ENCODE measurements at regions not wholly inside any gene's neighbourhood (a gene's known extent, or its start where the extent isn't known, plus 50 kb on each side); places are given as distances from the start of the nearest gene placed in this dataset.

DNA sequence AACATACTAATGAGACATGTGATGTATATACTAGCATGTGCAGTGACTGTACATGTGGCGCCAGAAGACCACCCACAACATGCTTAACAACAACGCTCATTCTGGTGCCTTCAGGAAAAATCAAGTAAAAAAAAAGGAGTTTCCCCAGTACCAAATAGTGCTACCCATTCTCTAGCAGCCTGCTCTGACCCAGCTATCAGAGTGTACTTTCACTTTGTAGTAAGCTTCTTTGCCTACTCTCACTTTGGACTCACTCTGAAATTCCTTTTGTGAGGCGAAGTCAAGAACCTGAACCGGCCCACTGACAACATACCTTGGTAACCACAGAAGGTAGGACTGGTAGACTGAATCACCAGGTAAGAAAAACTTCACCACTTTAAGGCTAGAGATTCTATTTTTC is 1100.0 kb downstream of the GRIK2 start:
- no peaks in the 10 kb centered on the region for H3K9me3 ChIP-seq (ENCODE audit: control insufficient read depth in 4 of 4, low read length in 3 of 4)
- no peaks in the 10 kb centered on the region for H3K36me3 ChIP-seq (ENCODE audit: control insufficient read depth in 4 of 4, insufficient read depth in 3 of 4, low read depth in 1 of 4, low read length in 3 of 4)
- H3K27ac ChIP-seq (ENCODE audit: low read depth in 1 of 2, low read length in 2 of 2), result no peak overlapping the region
- 91% methylated on average over 4 of the region's 4 CpGs for WGBS
- H3K9ac ChIP-seq (ENCODE audit: low read depth in 1 of 2, low read length in 2 of 2), result no peak overlapping the region
- DNase-seq (ENCODE audit: low spot score), result no peak
- no peak overlapping the region for H3K4me3 ChIP-seq (ENCODE audit: low read depth in 1 of 3, low read length in 3 of 3)
- H3K27me3 ChIP-seq (ENCODE audit: control insufficient read depth in 4 of 4, insufficient read depth in 4 of 4, low read length in 3 of 4), result no peaks in the 10 kb centered on the region
- no peaks in the 10 kb centered on the region for H3K4me1 ChIP-seq (ENCODE audit: control insufficient read depth in 4 of 4, insufficient read depth in 4 of 4, low read length in 3 of 4)
- TF ChIP-seq RXRA (IDR thresholded peaks at IDR 0.05), result no peak
- TF ChIP-seq, protein P1, sequence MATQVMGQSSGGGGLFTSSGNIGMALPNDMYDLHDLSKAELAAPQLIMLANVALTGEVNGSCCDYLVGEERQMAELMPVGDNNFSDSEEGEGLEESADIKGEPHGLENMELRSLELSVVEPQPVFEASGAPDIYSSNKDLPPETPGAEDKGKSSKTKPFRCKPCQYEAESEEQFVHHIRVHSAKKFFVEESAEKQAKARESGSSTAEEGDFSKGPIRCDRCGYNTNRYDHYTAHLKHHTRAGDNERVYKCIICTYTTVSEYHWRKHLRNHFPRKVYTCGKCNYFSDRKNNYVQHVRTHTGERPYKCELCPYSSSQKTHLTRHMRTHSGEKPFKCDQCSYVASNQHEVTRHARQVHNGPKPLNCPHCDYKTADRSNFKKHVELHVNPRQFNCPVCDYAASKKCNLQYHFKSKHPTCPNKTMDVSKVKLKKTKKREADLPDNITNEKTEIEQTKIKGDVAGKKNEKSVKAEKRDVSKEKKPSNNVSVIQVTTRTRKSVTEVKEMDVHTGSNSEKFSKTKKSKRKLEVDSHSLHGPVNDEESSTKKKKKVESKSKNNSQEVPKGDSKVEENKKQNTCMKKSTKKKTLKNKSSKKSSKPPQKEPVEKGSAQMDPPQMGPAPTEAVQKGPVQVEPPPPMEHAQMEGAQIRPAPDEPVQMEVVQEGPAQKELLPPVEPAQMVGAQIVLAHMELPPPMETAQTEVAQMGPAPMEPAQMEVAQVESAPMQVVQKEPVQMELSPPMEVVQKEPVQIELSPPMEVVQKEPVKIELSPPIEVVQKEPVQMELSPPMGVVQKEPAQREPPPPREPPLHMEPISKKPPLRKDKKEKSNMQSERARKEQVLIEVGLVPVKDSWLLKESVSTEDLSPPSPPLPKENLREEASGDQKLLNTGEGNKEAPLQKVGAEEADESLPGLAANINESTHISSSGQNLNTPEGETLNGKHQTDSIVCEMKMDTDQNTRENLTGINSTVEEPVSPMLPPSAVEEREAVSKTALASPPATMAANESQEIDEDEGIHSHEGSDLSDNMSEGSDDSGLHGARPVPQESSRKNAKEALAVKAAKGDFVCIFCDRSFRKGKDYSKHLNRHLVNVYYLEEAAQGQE (IDR thresholded peaks at IDR 0.05), result no peak
- no peak for TF ChIP-seq EGR1 (IDR thresholded peaks at IDR 0.05; ENCODE audit: low read depth in 2 of 2)

GRCh38 chr6:102488729-102489128 is 1095.2 kb downstream of the GRIK2 start:
- no peak overlapping the region for H3K4me3 ChIP-seq (ENCODE audit: low read depth in 1 of 3, low read length in 3 of 3)
- DNase-seq (ENCODE audit: low spot score), result no peak
- no peaks in the 10 kb centered on the region for H3K4me1 ChIP-seq (ENCODE audit: control insufficient read depth in 4 of 4, insufficient read depth in 4 of 4, low read length in 3 of 4)
- no peaks in the 10 kb centered on the region for H3K36me3 ChIP-seq (ENCODE audit: control insufficient read depth in 4 of 4, insufficient read depth in 3 of 4, low read depth in 1 of 4, low read length in 3 of 4)
- no peaks in the 10 kb centered on the region for H3K9me3 ChIP-seq (ENCODE audit: control insufficient read depth in 4 of 4, low read length in 3 of 4)
- H3K9ac ChIP-seq (ENCODE audit: low read depth in 1 of 2, low read length in 2 of 2), result no peak overlapping the region
- no peak for TF ChIP-seq GABPA (IDR thresholded peaks at IDR 0.05 in 1 of 2, conservative IDR thresholded peaks at IDR 0.05 in 1 of 2)
- TF ChIP-seq RAD21 (IDR thresholded peaks at IDR 0.05), result no peak
- no peak for TF ChIP-seq HNF4G (IDR thresholded peaks at IDR 0.05)
- TF ChIP-seq FOXA1 (IDR thresholded peaks at IDR 0.05), result no peak
- no peak for TF ChIP-seq JUND (IDR thresholded peaks at IDR 0.05)
- no peak for TF ChIP-seq EGR1 (IDR thresholded peaks at IDR 0.05; ENCODE audit: low read depth in 2 of 2)
- TF ChIP-seq TAF1 (conservative IDR thresholded peaks at IDR 0.05), result no peak
- no peak for TF ChIP-seq FOXA2 (IDR thresholded peaks at IDR 0.05)
- H3K27ac ChIP-seq (ENCODE audit: low read depth in 1 of 2, low read length in 2 of 2), result no peak overlapping the region
- WGBS, result 77% methylated on average over 2 of the region's 2 CpGs
- H3K27me3 ChIP-seq (ENCODE audit: control insufficient read depth in 4 of 4, insufficient read depth in 4 of 4, low read length in 3 of 4), result no peaks in the 10 kb centered on the region

GRCh38 chr6:102485480-102485879 is 1092.0 kb downstream of the GRIK2 start:
- Histone ChIP-seq H3K4me1 (ENCODE audit: control insufficient read depth in 4 of 4, insufficient read depth in 4 of 4, low read length in 3 of 4) (no peaks in the 10 kb centered on the region), H3K27ac (ENCODE audit: low read depth in 1 of 2, low read length in 2 of 2) (no peak overlapping the region), H3K27me3 (ENCODE audit: control insufficient read depth in 4 of 4, insufficient read depth in 4 of 4, low read length in 3 of 4) (no peaks in the 10 kb centered on the region), H3K9ac (ENCODE audit: low read depth in 1 of 2, low read length in 2 of 2) (no peak overlapping the region), H3K9me3 (ENCODE audit: control insufficient read depth in 4 of 4, low read length in 3 of 4) (no peaks in the 10 kb centered on the region), H3K4me3 (ENCODE audit: low read depth in 1 of 3, low read length in 3 of 3) (no peak overlapping the region), H3K36me3 (ENCODE audit: control insufficient read depth in 4 of 4, insufficient read depth in 3 of 4, low read depth in 1 of 4, low read length in 3 of 4) (no peaks in the 10 kb centered on the region)
- TF ChIP-seq HNF4G (IDR thresholded peaks at IDR 0.05) (no peak), JUND (IDR thresholded peaks at IDR 0.05) (no peak), FOXA1 (IDR thresholded peaks at IDR 0.05) (no peak), TAF1 (conservative IDR thresholded peaks at IDR 0.05) (no peak), HNF4A (conservative IDR thresholded peaks at IDR 0.05) (no peak), FOXA2 (IDR thresholded peaks at IDR 0.05) (no peak), EGR1 (IDR thresholded peaks at IDR 0.05; ENCODE audit: low read depth in 2 of 2) (no peak), YY1 (IDR thresholded peaks at IDR 0.05) (no peak), ATF3 (IDR thresholded peaks at IDR 0.05) (no peak), NR2F2 (IDR thresholded peaks at IDR 0.05) (no peak), SP1 (IDR thresholded peaks at IDR 0.05) (no peak)
- TF ChIP-seq, protein P2, sequence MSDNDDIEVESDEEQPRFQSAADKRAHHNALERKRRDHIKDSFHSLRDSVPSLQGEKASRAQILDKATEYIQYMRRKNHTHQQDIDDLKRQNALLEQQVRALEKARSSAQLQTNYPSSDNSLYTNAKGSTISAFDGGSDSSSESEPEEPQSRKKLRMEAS (IDR thresholded peaks at IDR 0.05), result no peak
- TF ChIP-seq, protein P3, sequence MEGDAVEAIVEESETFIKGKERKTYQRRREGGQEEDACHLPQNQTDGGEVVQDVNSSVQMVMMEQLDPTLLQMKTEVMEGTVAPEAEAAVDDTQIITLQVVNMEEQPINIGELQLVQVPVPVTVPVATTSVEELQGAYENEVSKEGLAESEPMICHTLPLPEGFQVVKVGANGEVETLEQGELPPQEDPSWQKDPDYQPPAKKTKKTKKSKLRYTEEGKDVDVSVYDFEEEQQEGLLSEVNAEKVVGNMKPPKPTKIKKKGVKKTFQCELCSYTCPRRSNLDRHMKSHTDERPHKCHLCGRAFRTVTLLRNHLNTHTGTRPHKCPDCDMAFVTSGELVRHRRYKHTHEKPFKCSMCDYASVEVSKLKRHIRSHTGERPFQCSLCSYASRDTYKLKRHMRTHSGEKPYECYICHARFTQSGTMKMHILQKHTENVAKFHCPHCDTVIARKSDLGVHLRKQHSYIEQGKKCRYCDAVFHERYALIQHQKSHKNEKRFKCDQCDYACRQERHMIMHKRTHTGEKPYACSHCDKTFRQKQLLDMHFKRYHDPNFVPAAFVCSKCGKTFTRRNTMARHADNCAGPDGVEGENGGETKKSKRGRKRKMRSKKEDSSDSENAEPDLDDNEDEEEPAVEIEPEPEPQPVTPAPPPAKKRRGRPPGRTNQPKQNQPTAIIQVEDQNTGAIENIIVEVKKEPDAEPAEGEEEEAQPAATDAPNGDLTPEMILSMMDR (IDR thresholded peaks at IDR 0.05; ENCODE audit: low read depth, low read length, missing input control), result no peak
- TF ChIP-seq, protein P4, sequence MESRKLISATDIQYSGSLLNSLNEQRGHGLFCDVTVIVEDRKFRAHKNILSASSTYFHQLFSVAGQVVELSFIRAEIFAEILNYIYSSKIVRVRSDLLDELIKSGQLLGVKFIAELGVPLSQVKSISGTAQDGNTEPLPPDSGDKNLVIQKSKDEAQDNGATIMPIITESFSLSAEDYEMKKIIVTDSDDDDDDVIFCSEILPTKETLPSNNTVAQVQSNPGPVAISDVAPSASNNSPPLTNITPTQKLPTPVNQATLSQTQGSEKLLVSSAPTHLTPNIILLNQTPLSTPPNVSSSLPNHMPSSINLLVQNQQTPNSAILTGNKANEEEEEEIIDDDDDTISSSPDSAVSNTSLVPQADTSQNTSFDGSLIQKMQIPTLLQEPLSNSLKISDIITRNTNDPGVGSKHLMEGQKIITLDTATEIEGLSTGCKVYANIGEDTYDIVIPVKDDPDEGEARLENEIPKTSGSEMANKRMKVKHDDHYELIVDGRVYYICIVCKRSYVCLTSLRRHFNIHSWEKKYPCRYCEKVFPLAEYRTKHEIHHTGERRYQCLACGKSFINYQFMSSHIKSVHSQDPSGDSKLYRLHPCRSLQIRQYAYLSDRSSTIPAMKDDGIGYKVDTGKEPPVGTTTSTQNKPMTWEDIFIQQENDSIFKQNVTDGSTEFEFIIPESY (IDR thresholded peaks at IDR 0.05), result no peak
- no peak for DNase-seq (ENCODE audit: low spot score)
- 48% methylated on average over 1 of the region's 1 CpG for WGBS

Measured in liver (tissue), 8 donors.